NCI-H345 treated with DMSO at 0.1 percent for 48 hours (cell line): ENCODE measurements at regions not wholly inside any gene's neighbourhood (a gene's known extent, or its start where the extent isn't known, plus 50 kb on each side); places are given as distances from the start of the nearest gene placed in this dataset.

Experiments
- DNase-seq: peaks from one replicate; lab custom pipeline; 2025; ENCODE audit not compliant: unreplicated experiment; lab: John Stamatoyannopoulos, UW

DNA sequence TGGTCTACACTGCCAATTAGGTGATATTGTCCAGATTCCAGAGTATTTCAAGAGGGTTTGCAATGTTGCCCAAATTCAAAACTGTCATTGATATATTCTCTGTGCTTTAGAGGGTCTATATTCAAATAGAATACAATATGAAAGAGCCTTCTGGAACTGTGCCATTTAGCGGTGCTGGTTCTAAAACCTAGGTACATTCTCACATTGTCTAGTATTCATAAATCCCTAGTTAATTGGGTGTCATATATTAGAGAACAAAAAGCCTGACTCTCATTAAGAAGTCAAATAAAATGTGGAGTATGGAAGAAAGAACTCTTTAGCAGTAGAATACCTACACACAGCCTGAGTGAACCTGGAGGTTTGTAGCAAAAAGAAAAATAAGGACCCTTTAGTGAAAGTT is 447.9 kb downstream of the CNTN6 start:
- no peak for DNase-seq

DNA sequence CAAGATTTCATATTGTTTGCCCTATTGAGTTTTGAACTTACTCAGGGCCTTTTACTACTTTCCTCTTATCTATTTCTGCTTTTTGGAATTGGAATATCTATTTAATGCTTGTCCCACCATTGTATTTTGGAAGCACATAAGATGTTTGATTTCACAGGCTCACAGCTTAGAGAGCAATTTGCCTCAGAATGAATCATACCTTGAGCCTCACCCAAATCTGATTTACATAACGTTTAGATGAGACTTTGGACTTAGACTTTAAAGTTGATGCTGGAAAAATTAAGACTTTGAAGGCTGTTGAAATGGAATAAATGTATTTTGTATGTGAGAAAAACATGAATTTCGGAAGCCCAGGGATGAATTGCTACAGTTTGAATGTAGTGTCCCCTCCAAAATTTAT is 458.9 kb downstream of the CNTN6 start:
- no peak for DNase-seq

DNA sequence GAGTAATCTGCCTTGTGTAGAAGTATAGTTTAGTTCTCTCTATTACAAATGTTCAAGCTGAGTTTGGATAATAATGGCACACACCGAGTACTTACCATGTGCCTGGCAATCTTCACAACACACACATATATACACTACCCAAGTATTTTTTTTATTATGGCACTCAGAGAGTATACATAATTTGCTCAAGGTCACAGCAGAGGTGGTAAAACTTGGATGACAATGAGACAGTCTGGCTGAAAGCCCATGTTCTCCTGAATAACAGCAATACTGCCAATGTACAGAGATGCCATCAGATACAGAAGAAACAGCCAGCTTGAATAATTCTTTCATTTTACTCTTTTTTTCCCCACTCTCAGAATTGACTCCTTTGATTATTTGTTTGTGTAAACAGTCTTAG is 460.0 kb downstream of the CNTN6 start:
- no peak for DNase-seq

DNA sequence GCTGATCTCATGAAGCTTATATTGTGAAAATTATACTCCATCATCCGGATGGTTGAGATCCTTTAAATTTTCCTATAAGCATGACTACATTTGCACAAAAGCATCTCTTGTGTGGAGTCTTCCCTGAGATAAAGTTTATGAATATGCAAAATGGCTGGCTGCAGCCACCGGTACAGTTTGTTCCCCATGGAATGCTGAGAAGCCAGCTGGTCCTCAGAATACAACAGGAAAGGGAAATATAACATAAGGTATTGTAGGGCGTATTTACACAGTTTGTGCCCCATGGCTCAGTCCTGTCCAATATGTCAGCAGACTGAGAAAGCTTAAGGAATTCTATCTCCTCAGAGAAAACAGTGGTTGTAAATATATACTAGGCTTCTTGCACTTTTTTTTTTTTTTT is 468.6 kb downstream of the CNTN6 start:
- no peak for DNase-seq

DNA sequence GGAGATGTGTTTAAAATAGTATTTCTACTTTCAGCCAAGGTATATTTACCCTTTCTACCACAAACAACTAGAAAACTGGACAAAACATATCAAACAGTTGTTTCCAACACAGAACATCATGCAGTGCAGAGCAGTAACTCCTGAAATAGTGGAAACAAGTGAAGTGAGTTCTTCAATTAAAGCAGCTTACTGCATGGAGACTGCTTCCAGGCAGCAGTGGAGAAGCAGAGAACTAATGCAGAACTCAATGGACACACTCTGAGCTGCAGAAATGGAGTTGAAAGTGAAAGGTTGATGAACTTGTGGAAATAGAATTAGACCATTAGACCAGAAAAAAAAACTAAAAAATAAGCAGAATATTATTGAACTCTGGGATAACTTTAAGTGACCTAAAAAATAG is 478.9 kb downstream of the CNTN6 start:
- DNase-seq = no peak

DNA sequence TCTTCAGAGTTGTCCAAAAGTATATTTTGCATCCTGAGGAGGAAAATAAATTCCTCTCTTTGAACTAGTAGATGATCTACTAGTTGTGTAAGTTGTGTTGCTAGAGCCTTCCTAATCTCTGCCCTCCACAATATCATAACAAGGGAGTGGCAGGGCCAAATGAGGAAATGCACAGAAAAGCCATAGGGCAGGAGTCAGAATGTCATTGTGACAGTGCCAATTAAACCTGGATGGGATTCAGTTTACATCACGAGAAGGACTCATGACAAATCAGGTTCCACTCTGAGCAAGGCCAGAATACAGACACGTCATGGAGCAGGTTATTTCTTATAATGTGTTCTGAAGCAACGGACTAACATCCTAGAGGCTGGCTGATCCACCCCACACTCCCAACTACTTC is 483.2 kb downstream of the CNTN6 start:
- no peak for DNase-seq

DNA sequence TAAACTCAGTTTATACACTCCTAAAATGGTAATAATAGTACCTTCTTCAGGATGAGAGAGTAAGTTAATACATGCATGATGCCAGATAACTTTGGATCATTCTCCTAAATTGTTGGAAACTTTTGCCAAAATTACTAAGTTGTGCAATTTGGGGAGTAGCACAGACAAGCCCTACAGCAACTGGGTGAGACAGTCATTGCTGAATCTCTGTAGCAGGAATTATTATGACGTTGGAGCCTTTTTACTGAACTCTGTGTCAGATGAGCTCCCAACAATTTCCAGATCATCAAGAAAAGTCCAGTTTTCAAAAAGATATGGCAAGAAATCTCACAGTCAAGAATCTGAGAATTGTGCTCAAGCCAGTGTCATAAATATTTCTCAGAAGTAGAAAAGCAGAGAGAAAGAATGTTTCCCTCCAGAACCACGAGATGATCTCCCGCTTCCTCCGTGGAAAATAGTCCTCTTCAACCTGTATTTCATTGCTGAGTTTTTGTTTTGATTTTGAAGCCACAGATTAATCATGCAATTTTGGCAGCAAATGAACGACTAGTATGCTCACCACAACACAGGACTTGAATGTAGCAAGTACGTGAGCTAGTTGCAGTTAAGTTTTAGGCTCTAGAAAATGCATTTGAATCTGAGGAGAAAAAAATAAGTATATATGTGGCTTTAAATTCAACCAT is 485.4 kb downstream of the CNTN6 start:
- DNase-seq = no peak

DNA sequence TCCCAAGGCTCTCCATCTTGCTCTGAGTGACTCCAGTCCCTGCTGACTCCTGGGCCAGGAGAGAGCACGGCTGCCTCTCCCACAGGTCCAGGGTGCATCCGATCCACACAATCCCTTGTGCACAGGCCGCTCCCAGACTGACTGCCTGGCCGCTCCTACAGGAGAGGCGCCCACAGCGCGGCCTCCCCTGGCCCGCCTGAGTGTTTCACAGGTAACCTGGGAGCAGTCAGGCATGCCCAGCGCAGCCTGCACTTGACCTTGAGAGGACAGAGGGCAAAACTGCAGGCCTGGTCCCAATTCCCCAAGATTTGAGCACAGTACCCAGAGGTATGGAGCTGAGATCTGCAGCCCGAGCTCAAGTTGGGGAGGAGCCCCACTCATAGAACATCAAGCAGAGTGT is 490.2 kb downstream of the CNTN6 start:
- no peak for DNase-seq

DNA sequence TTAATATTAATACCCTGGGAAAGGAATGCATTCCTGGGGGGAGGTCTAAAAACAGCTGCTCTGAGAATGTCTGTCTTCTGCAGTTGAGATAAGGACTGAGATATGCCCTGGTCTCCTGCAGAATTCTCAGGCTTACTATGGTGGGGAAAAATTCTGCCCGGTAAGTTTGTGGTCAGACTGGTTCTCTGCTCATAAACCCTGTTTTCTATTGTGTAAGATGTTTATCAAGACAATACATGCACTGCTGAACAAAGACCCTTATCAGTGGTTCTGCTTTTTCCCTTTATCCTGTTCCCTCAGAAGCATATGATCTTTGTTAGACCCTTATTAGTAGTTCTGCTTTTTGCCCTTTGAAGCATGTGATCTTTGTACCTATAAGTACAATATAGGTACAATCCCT is 494.6 kb downstream of the CNTN6 start:
- no peak for DNase-seq

DNA sequence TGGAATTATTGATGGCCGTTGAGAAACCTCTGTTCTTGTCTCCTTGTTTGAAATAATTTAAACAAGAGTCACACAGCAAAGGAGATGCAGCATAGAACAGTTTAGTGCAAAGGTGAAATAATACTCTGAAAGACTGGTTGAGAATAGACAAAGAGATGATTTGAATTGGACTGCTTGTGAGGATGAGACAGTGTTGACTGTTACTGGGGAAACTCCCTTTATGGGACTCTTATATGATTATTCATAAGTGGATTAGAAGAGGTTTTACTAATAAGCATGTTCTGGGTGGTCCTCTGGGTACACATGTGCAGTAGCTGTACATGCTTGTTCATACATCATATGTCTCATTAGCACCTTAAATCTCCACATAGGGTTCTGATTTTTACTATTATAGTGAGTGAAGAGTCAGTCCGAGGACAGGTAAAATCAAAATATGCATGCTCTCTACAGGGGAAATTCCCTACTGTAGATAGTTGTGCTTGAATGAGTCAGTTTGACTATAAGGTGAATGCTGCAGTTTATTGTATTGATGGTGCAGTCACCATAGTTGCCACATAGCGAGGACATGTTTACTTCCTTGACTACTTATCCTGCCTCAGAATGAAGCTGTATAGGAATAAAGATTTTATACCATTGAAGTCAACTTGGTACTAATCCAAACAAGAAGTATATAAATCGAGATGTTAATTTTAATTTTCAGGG is 498.7 kb downstream of the CNTN6 start:
- no peak for DNase-seq

DNA sequence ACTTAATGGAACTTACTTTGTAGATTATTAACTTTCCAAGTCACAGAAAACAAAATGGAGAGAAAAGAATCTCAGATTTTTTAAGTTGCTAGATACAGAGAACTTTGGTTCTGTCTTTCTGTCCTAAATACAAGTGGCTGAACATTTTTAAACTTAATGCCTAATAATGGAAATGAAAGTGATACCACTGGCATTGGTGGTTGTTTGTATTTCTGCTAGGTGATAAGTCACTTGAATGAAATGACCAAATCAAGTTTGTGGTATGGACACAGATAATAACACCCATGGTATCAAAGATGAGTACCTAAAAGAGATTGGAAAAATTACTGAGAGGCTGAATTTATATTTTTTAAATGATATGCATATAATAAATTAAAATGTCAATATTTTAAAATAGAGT is 502.1 kb downstream of the CNTN6 start:
- no peak for DNase-seq

DNA sequence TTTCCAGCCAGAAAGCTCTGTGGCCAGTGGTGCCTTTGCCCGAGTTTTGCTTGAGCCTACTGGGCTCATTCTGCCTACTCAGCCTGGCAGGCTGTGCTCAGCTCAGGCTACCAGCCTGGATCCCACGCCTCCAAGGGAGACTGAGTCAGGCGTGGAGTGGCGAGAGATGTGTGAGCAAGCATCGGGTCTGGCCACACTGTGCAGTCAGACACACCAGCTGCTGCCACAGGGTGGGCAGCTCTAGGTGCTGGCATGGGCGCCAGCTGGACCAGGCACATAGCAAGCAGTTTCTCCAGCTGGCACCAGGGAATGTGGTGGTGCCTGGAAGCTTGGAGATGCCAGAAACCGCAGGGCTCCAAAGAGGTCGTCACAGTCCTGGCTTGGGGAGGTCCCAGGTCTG is 498.5 kb upstream of the CNTN4 start:
- no peak for DNase-seq

DNA sequence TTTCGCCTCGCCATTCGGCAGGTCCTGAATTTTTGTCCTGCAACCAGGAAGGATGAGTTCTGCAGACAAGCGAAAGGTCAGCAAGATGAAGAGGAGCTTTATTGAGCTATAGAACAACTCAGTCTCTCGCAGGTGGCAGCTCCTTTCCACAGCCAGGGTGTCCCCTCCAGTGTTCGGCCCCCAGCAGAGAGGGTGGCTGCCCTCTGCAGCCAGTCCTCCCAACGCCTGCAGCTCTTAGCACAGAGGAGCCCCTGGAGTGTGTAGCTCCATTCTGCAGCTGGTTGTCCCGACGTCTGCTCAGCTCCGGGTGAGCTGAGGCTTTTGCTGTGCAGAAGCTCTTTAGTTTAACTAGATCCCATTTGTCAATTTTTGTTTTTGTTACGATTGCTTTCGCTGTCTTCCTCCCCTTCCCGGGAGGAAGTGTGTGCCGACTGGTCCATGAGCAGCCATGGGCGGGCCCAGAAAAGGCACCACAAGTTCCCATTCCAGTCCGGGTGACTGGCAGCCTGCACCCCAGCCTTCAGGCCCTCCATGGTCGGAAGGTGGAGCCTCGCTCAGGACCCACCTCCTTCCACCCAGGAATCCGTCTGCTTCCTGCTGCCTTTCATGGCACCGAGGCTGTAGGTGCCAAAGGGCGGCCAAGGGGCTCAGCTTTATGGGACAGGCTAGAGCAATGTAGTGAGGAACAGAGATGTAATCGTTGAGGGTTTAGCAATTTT is 497.8 kb upstream of the CNTN4 start:
- DNase-seq = no peak

DNA sequence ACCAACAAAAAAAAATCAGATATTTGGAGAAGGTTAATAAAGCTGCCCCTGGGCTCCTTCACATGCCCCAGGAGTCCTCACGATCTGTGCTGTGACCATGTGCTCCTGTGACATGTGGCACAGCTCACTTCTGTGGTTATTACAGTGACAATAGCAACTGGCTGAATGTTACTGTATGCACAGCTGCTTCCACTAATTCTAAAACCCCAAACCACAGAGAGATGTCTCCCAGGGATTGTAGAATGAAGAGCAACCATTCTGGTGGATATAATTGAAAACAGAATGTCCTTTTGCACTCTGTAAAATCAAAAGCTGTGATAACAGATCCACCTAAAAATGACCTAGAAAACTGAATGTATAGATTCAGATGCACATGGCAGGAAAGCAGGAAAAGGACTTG is 489.2 kb upstream of the CNTN4 start:
- peak; percentile 26 for DNase-seq

DNA sequence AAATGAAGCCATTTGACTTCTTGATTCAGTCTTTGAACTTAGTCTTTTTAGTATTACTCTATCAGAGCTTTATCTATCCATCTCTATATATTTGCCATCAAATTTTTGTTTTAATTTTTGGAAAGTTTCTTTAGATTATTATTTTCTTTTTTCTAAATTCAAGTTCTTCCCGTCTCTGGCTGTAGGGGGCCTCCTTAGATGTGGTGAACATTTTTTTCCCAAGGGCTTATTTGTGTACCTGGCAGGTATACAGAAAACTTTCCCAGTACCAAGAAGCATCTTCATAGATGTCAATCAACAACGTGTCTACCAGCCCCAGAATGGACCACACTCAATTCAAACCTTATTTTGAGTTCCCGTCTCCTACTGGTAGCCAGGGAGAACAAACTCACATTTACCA is 486.8 kb upstream of the CNTN4 start:
- DNase-seq = no peak

DNA sequence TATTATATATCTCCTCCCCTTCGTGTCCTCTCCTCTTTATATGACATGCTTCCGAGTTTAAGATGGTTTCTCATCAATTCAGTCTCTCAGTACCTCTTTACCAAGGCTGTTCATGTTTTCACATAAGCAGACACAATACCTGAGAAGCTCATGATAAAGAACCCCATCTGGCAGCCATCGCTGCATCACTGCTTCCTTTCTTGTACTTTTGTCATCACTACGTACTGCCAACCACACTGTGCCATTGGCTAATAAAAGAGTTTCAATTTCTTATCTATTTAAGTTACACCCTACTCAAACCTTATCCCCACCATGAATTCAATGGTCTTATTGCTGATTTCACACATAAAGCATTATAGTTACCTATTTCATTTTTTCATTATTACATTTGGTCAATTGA is 484.7 kb upstream of the CNTN4 start:
- no peak for DNase-seq

DNA sequence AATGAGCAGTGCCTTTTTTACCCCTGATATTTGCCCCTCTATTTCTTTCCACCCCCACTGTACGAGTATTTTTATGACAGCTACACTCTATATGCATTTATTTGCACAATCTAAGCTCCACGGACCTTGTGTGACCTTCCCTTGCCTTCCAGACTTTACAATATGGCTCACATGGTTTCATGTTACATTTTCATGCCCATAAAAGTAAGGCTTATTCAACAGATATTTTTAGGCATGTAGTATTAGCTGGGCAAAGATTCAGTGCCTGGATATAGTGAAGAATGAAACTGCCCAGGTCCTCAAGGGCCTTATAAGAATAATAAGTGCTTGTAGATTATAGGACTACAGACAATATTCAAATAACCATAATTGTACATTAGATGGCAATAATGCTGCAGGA is 481.9 kb upstream of the CNTN4 start:
- DNase-seq = no peak

DNA sequence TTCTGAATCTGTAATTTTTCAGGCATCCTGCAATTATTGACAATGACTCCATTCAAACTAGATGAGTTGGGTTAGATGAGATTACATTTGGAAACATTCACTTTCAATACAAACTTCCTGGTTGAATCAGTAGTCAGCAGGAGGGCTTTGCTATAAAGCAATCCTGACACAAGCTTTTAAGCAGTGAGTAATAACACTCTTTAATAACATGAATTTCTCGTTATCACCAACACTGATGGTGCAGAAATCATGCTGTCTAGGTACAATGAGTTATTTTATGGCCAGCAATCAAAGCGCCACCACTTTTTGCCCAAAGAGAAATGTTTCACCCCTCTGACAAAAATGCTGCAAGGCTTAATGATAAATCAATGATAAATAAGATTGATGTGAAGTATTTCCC is 474.8 kb upstream of the CNTN4 start:
- DNase-seq = no peak

DNA sequence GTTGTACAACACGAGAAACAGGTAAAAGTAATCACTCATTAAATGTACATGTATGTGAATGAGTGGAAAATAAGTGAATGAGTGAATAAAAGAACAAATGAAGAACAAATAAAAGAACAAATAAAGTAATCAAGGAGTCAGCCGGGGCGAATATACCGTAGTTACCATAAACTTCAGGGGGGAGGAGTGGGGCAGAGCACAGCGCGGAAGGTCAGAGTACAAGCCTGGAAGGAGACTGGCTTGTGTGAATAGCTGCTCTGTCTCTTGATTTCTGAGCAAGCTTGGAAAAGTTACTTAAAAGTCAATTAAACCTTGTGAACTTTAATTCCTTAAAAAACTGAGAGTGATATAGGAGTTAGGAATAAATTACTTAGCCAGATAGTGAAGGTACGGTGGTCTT is 466.5 kb upstream of the CNTN4 start:
- no peak for DNase-seq

DNA sequence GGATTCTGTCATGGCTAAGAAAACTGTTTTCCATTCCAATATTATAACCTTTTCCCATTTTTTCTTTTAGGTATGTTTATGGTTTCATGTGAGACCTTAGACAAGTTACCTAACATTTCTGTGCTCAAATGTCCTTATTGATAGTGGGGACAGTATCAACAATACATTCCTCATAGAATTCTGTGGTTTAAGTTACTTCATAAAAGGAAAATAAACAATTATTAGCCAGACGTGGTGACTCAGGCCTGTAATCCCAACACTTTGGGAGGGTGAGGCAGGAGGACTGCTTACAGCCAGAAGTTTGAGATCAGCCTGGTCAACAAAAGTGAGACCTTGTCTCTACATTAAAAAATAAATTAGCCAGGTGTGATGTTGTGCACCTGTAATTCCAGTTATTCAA is 436.8 kb upstream of the CNTN4 start:
- no peak for DNase-seq

DNA sequence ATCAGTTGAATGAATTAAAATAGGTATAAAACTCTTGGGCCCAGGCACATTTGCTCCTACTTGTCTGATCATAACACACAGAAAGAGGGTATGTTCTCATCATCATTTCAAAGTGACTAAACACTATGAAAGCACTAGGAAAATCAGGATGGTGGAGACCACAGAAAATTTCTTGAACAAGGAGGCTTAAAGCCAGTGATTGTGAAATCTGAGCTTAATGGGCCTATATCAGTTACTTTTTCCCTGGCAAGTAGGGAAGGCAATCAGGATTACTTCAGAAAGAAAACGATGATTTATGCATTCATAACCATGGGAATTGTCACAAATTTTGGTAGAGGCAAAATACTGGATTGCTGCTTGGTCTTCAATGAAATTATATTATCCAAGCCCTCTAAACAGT is 434.4 kb upstream of the CNTN4 start:
- DNase-seq = no peak

DNA sequence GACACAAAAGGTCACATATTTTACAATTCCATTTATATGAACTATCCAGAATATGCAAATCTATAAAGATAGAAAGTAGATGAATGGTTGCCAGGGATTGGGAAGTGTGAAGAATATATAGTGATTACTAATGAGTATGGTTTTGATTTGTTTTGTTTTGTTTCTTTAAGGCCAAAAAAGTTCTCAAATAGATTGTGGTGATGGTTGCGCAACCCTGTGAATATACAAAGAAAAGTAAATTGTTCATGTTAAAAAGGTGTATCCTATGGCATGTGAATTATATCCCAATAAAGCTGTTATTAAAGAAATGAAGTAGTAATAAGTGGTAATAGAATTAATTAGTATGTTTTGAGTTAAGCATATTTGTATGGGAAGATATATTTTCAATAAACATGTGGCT is 431.8 kb upstream of the CNTN4 start:
- no peak for DNase-seq
